Ecto neural progenitor cell (in vitro differentiated cells): ENCODE measurements at regions not wholly inside any gene's neighbourhood (a gene's known extent, or its start where the extent isn't known, plus 50 kb on each side); places are given as distances from the start of the nearest gene placed in this dataset.

Source experiments
- DNase-seq: peaks from one replicate; pipeline ENCODE4 v3.0.0-alpha.2; 2018; ENCODE audit warnings: low spot score

GRCh38 chr3:109532257-109533216 is 195.2 kb upstream of the DPPA4 start:
- peak; percentile 62 for DNase-seq

GRCh38 chr3:109545746-109546145 is 208.4 kb upstream of the DPPA4 start:
- no peak for DNase-seq

GRCh38 chr3:109548192-109548938 is 211.0 kb upstream of the DPPA4 start:
- no peak for DNase-seq

DNA sequence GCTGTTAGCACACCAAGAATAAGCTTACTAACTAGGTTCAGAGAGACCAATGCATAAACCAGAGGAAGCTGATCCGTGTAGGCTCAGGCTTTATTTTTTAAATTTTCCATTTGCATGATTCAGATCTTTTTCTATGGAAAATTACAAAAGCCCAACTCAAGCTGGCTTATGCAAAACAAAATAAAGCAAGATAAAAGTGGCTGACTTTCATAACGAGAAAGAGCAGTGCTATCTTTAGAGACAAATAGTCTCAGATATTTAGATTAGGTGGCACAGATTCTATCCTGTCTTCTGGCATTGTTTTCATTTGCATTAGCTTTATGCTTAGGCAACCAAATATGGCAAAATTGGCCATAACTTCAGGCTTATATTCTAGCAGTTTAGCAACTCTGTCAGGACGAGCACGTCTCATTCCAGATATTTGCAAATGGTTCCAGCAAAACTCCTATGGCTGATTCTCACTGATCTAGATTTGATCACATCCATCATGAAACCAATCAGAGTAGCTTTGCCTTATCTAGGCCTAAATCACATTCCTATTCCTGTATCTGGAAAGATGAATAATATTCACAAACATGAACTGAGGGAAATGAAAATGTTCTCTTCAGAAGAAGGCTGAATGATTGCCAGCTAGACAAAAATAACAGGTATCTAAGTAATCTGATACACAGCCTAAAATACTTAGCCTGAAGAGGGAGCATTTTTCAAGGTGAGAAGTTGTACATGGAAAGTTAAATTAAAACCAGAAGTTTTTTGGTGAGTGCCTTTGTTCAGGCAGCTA is 216.4 kb upstream of the DPPA4 start:
- no peak for DNase-seq

DNA sequence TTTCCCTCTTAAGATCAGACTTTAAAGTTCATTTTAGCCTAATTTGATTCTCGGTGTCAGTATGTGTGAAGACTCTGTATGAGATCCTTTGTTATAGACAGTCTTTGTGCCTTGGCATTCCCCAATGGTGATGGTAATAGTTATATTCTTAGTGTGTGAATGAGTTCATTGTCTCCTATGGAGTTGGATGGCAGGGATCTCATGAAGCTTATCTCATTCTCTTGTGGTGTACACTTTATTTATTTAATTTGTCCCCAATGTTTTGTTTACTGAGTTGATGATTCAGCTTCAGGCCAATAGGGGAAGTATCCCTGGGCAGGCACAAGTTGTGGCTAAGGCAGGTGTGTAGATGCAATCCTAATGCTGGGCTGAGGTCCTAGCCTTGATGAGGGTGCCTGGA is 222.0 kb upstream of the DPPA4 start:
- no peak for DNase-seq

- no peak for DNase-seq
Measured at GRCh38 chr3:109563149-109563548, 225.8 kb upstream of the DPPA4 start.

DNA sequence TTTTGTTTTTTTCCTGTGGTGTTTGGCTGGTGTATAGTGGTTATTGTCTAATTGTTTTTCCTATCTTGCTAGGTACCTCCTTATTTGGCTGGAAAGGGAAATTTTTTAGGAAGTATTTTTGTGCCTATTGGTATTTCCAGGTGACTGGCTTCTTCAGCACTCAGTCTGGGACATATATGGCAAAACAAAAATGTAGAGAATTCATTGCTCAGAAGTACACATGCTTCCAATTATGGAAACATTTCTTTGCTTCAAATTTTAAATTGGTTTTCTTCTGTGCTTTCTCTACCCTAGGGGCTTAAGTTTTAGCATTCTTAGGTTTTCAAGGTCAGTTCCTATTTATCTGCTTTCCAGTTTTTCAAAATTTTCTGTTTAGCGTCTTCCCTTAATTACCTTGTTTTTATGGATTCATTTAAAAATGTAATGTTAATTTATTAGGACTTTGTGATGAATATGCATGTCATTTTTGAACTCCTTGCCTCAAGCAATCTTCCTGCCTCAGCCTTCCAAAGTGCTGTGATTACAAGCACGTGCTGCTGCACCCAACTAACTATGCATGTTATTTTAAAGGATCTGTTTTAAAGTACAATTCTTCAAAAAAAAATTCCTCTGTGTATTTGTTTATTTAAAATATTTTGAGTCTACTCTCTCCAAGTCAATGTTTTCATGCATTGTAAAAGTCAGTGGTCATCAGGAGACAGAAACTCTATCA is 231.9 kb upstream of the DPPA4 start:
- no peak for DNase-seq

GRCh38 chr3:109570408-109570807 is 233.1 kb upstream of the DPPA4 start:
- DNase-seq, result no peak

DNA sequence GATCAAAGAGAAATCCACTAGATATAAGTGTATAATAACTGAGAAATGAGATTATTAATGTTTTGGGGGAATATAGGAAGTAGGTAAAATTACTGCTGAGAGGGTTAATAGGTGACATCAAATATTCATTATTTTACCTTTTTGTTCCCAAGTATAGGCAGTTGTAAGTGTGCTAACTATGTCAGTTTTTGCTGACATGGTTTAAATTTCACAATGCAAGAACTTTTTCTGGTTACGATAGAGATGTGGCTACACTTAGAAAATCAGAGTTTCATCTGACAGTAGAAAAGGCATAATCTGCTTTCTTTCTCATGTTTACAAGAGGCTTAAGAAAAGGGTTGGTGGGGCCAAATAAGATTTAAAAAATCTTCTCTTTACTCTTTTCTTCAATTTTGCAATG is 235.0 kb upstream of the DPPA4 start:
- no peak for DNase-seq

GRCh38 chr3:109596991-109597390 is 259.6 kb upstream of the DPPA4 start:
- DNase-seq, result no peak

- no peak for DNase-seq
Measured at GRCh38 chr3:109597444-109597843, 260.1 kb upstream of the DPPA4 start.

GRCh38 chr3:109607897-109608296 is 270.6 kb upstream of the DPPA4 start:
- DNase-seq, result no peak

GRCh38 chr3:109608574-109608973 is 271.2 kb upstream of the DPPA4 start:
- no peak for DNase-seq

DNA sequence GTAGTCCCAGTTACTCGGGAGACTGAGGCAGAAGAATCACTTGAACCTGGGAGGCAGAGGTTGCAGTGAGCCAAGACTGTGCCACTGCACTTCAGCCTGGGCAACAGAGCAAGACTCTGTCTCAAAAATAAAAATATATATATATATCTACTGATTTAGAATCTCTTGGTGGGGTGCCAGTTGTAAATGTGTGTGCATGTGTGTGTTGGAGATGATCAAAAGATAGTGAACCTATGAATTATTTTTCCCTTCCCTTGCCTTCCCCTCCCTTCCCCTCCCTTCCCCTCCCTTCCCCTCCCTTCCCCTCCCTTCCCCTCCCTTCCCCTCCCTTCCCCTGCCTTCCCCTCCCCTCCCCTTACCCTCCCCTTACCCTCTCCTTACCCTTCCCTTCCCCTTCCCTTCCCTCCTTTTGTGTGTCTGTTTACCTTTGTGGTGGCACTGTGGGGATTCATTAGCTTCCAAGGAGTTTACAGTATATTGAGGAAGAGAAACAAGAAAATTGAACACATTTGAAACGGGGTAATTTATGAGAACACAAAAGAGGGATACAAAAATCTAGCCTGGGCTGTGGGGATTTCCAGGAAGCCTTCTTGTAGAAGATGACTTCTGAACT is 281.5 kb upstream of the DPPA4 start:
- no peak for DNase-seq

GRCh38 chr3:109631897-109632296 is 294.6 kb upstream of the DPPA4 start:
- DNase-seq, result no peak

- DNase-seq, result no peak
Measured at GRCh38 chr3:109640146-109640652, 302.9 kb upstream of the DPPA4 start.

DNA sequence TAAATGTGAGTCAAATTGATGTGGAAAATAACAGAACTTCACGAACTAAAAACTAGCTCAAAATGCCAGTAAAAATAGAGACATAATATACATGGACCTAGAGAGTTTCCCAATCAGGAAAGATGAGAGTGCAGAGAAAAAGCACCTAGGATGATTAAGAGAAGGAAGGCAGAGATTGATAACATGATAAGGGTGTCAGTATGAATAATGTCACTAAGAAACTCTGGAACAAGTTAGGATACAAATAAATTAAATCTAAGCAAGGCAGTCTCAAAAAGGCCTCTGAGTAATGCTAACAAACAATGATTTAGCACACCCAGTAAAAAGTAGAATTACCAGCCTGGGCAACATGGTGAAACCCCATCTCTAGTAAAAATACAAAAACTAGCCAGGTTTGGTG is 304.7 kb upstream of the DPPA4 start:
- no peak for DNase-seq

DNA sequence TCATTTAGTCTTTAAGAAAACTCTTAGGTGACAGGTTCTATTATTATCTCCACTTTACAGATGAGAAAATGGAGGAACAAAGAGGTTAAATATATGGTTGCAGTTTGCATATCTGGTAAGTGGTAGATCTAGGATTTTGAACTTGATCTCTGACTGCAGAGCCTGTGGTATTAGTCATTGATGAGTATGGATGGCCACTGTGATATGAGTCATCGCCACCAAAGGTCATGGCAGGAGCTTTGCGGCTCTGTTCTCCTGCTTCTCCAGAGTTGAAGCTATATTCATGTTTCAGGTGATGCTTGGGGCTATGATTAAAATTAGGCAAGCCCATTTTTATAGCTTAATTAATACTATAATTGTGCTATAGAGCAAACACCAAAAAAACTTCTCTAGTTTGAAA is 306.2 kb upstream of the DPPA4 start:
- DNase-seq, result no peak

DNA sequence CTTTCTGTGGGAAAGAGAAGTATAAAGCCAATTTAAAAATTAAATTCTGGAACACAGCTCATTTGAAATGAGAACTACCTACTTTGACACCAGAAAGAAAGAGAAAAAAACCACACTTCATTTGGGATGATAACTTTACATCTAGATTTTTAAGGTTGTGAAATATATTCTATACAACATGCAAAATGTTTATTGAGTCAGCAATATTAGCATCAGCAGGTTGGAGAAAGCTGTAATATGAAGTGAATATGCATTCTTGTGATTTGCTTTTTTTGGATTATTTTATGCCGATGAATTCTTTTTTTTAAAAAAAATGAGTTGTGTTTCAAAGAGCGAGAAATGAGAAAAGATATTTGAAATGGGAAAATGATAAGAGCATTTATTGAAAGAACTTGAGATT is 307.0 kb upstream of the DPPA4 start:
- DNase-seq, result no peak

DNA sequence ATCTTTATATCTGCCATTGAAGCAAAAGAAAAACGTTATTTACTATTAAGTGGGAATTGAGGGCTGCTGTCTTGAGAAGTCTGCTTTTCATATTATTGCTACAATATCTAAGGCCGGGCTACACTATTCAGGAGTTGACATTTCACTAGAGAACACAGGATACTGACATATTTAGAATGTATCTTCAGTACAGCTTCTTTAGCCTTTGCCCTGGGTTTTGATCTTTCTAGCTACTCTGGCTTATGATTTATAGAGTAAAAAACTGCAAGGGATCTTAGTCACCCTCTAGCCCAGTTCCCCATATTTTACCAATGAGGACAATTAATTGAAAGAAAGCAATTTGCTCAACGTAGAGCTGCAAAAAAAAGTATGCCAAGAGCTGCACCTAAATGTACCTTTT is 307.4 kb upstream of the DPPA4 start:
- no peak for DNase-seq

- no peak for DNase-seq
Measured at GRCh38 chr3:109648027-109648426, 310.7 kb upstream of the DPPA4 start.
